ENCODE measurements at regions not wholly inside any gene's neighbourhood (a gene's known extent, or its start where the extent isn't known, plus 50 kb on each side); places are given as distances from the start of the nearest gene placed in this dataset.
"Not testable (repeated sequence)": the region's sequence is repeated elsewhere in the genome, so short reads cannot be mapped to it uniquely, and the experiment has no call there.

GRCh38 chr5:98205691-98206461, 567.6 kb upstream of the RGMB start:
- DNase-seq (ENCODE audit: low spot score) = peak; percentile 45

GRCh38 chr5:98206566-98206965, 566.9 kb upstream of the RGMB start:
- no peak for DNase-seq (ENCODE audit: low spot score)

- DNase-seq (ENCODE audit: low spot score) = no peak
These were observed 564.0 kb upstream of the RGMB start for GRCh38 chr5:98209418-98209817.

- DNase-seq (ENCODE audit: low spot score) = peak; percentile 15
These were observed 559.0 kb upstream of the RGMB start for GRCh38 chr5:98214240-98215051.

- DNase-seq (ENCODE audit: low spot score) = no peak
These were observed 556.3 kb upstream of the RGMB start for GRCh38 chr5:98217138-98217537.

- no peak for DNase-seq (ENCODE audit: low spot score)
These were observed 554.6 kb upstream of the RGMB start for GRCh38 chr5:98218838-98219237.

- DNase-seq (ENCODE audit: low spot score) = no peak
These were observed 546.0 kb upstream of the RGMB start for GRCh38 chr5:98227489-98227888.

GRCh38 chr5:98231089-98231488, 542.4 kb upstream of the RGMB start:
- DNase-seq (ENCODE audit: low spot score) = no peak

- DNase-seq (ENCODE audit: low spot score) = not testable (repeated sequence)
These were observed 535.7 kb upstream of the RGMB start for GRCh38 chr5:98237794-98238193.

GRCh38 chr5:98243972-98244371, 529.5 kb upstream of the RGMB start:
- no peak for DNase-seq (ENCODE audit: low spot score)

GRCh38 chr5:98248949-98249348, 524.5 kb upstream of the RGMB start:
- DNase-seq (ENCODE audit: low spot score) = peak; percentile 62

GRCh38 chr5:98258939-98259338, 514.5 kb upstream of the RGMB start:
- DNase-seq (ENCODE audit: low spot score) = no peak

GRCh38 chr5:98259595-98259994, 513.9 kb upstream of the RGMB start:
- DNase-seq (ENCODE audit: low spot score) = no peak

- DNase-seq (ENCODE audit: low spot score) = no peak
These were observed 510.4 kb upstream of the RGMB start for GRCh38 chr5:98263084-98263483.

- DNase-seq (ENCODE audit: low spot score) = no peak
These were observed 505.2 kb upstream of the RGMB start for GRCh38 chr5:98268162-98268860.

- no peak for DNase-seq (ENCODE audit: low spot score)
These were observed 497.5 kb upstream of the RGMB start for GRCh38 chr5:98275980-98276379.

- DNase-seq (ENCODE audit: low spot score) = no peak
These were observed 490.9 kb upstream of the RGMB start for GRCh38 chr5:98282521-98282920.

- no peak for DNase-seq (ENCODE audit: low spot score)
These were observed 481.0 kb upstream of the RGMB start for GRCh38 chr5:98292496-98292895.

GRCh38 chr5:98296426-98296825, 477.0 kb upstream of the RGMB start:
- no peak for DNase-seq (ENCODE audit: low spot score)

GRCh38 chr5:98299435-98299834, 474.0 kb upstream of the RGMB start:
- DNase-seq (ENCODE audit: low spot score) = no peak

GRCh38 chr5:98301547-98301946, 471.9 kb upstream of the RGMB start:
- no peak for DNase-seq (ENCODE audit: low spot score)

GRCh38 chr5:98307811-98308210, 465.7 kb upstream of the RGMB start:
- DNase-seq (ENCODE audit: low spot score) = no peak

GRCh38 chr5:98308231-98308630, 465.2 kb upstream of the RGMB start:
- no peak for DNase-seq (ENCODE audit: low spot score)

Measured in AG20443 (cell line).